HCT116 (cell line): ENCODE measurements at regions not wholly inside any gene's neighbourhood (a gene's known extent, or its start where the extent isn't known, plus 50 kb on each side); places are given as distances from the start of the nearest gene placed in this dataset.

Source experiments
- ATAC-seq: fragments of 200-7000 bp; cut with Tn5 transposase; 2 replicates; pipeline ENCODE4 v1.9.1; 2020; ENCODE audit warnings: mild to moderate bottlenecking, moderate library complexity
- BruUV-seq: library from RNA; stranded (reverse); fragments of 400-500 nt; replicated peaks from 2 replicates; lab custom pipeline; 2021; lab: Mats Ljungman, UMichigan
- CTCF ChIA-PET: fragments of 300-600 bp; sonication (Branson Sonifier 250); formaldehyde crosslinking; loops from one replicate; lab custom pipeline; 2021; ENCODE audit warnings: antibody characterized with exemption; lab: Charles Lee
- POLR2A ChIA-PET: fragments of 300-600, 350-600 bp; sonication (Branson Sonifier 250); formaldehyde crosslinking; loops from one replicate; lab custom pipeline; 2021; ENCODE audit warnings: antibody characterized with exemption; lab: Charles Lee
- RAD21 ChIA-PET, 2 experiments: fragments of 300-600 bp; sonication (Branson Sonifier 250); formaldehyde crosslinking; loops; one replicate each; lab custom pipeline; 2023; ENCODE audit warnings: low total read pairs in 2 of 2; ENCODE audit not compliant: uncharacterized antibody in 2 of 2, unreplicated experiment in 2 of 2, low non-redundant PET in 1 of 2; lab: Charles Lee
- DNase-seq: peaks from one replicate; pipeline ENCODE4 v3.0.0-alpha.2; 2010; ENCODE audit warnings: low read depth, low spot score
- H2AFZ ChIP-seq: fragments of 200-600 bp; shearing (Covaris generic), sonication (generic); 2 replicates; pipeline ENCODE4 v1.6.1; 2017; ENCODE audit warnings: low read depth, mixed run types, mixed read lengths, antibody characterized with exemption, low read length; ENCODE audit not compliant: poor library complexity, severe bottlenecking
- H3K27ac ChIP-seq: 2 replicates; pipeline ENCODE4 v1.5.1; 2012; ENCODE audit warnings: low read depth, low read length
- H3K27me3 ChIP-seq: fragments of 200-600 bp; sonication (generic); 2 replicates; pipeline ENCODE4 v1.6.1; 2016; ENCODE audit warnings: mixed run types, low read length, mixed read lengths; ENCODE audit not compliant: insufficient read depth
- H3K36me3 ChIP-seq, 2 experiments: fragments of 200-500 bp in 1 of 2; fragments of 200-600 bp in 1 of 2; sonication (Bioruptor generic) in 1 of 2; sonication (generic) in 1 of 2; 2 replicates each; pipeline versions ENCODE4 v1.5.1 to v1.6.1; 2014 to 2016; ENCODE audit warnings: low read length in 2 of 2, inconsistent platforms in 1 of 2, mixed read lengths in 1 of 2, mixed run types in 1 of 2; ENCODE audit not compliant: insufficient read depth in 2 of 2, control insufficient read depth in 1 of 2
- H3K4me1 ChIP-seq, 2 experiments: fragments of 200-600 bp in 1 of 2; sonication (generic) in 1 of 2; 2 replicates each; pipeline versions ENCODE4 v1.5.1 to v1.6.1; 2012 to 2017; ENCODE audit warnings: low read length in 2 of 2, inconsistent platforms in 1 of 2, mild to moderate bottlenecking in 1 of 2, mixed read lengths in 1 of 2, mixed run types in 1 of 2, moderate library complexity in 1 of 2; ENCODE audit not compliant: insufficient read depth in 2 of 2, control insufficient read depth in 1 of 2
- H3K4me2 ChIP-seq: fragments of 200-600 bp; sonication (generic); 2 replicates; pipeline ENCODE4 v1.6.1; 2017; ENCODE audit warnings: mixed run types, low read length, mixed read lengths
- H3K4me3 ChIP-seq, 2 experiments: fragments of 200-600 bp in 1 of 2; sonication (generic) in 1 of 2; replicated peaks in 1 of 2; 2 replicates each; pipeline ENCODE4 v1.5.1; 2011 to 2016; ENCODE audit warnings: low read length in 2 of 2, control low read depth in 1 of 2, low read depth in 1 of 2, mild to moderate bottlenecking in 1 of 2, mixed read lengths in 1 of 2, mixed run types in 1 of 2
- H3K79me2 ChIP-seq: fragments of 200-600 bp; sonication (generic); 2 replicates; pipeline ENCODE4 v1.6.1; 2017; ENCODE audit warnings: mild to moderate bottlenecking, mixed run types, low read length, moderate library complexity, mixed read lengths; ENCODE audit not compliant: insufficient read depth
- H3K9ac ChIP-seq: fragments of 200-600 bp; sonication (generic); 2 replicates; pipeline ENCODE4 v1.6.1; 2016; ENCODE audit warnings: low read length, mixed read lengths
- H3K9me2 ChIP-seq: fragments of 200-600 bp; sonication (generic), shearing (Covaris generic); 2 replicates; pipeline ENCODE4 v1.6.1; 2017; ENCODE audit warnings: mixed run types, mild to moderate bottlenecking, moderate library complexity; ENCODE audit not compliant: insufficient read depth
- H3K9me3 ChIP-seq, 2 experiments: fragments of 200-500 bp in 1 of 2; fragments of 200-600 bp in 1 of 2; sonication (Bioruptor generic) in 1 of 2; sonication (generic) in 1 of 2; 2 replicates each; pipeline ENCODE4 v1.6.1; 2014 to 2017; ENCODE audit warnings: low read length in 2 of 2, mixed read lengths in 2 of 2, inconsistent platforms in 1 of 2, low read depth in 1 of 2, mild to moderate bottlenecking in 1 of 2, mixed run types in 1 of 2, moderate library complexity in 1 of 2; ENCODE audit not compliant: control insufficient read depth in 1 of 2, insufficient read depth in 1 of 2
- H4K20me1 ChIP-seq: fragments of 200-600 bp; sonication (generic), shearing (Covaris generic); 2 replicates; pipeline ENCODE4 v1.6.1; 2017; ENCODE audit warnings: mixed run types, mild to moderate bottlenecking, moderate library complexity; ENCODE audit not compliant: insufficient read depth
- EZH2 ChIP-seq: fragments of 200-600 bp; sonication (generic); IDR thresholded peaks from 2 replicates; pipeline ENCODE4 v1.6.1; 2017; ENCODE audit warnings: antibody characterized with exemption, mixed run types
- POLR2A ChIP-seq: IDR thresholded peaks from 2 replicates; pipeline ENCODE4 v1.7.0; 2011; ENCODE audit warnings: borderline replicate concordance; ENCODE audit not compliant: insufficient read depth, insufficient read length; ENCODE audit errors: extremely low read depth
- SIN3A ChIP-seq: IDR thresholded peaks from 2 replicates; pipeline ENCODE4 v1.6.1; 2012; ENCODE audit warnings: low read depth
- YY1 ChIP-seq: IDR thresholded peaks from 2 replicates; pipeline ENCODE4 v1.6.1; 2011; ENCODE audit warnings: low read length, low read depth, moderate library complexity, mild to moderate bottlenecking; ENCODE audit not compliant: insufficient replicate concordance; ENCODE audit errors: extremely low read depth
- ZFX ChIP-seq: fragments of 450-650 bp; IDR thresholded peaks from 2 replicates; pipeline ENCODE4 v1.6.1; 2017
- intact Hi-C: fragments of 100-400 bp; cut with micrococcal nuclease; formaldehyde crosslinking; loops from 2 replicates; pipeline ENCODE4 v1.10.0; 2022
- TF ChIP-seq, protein P1 (sequence below): IDR thresholded peaks from 2 replicates; pipeline ENCODE4 v1.6.1; 2012
- TF ChIP-seq, protein P2 (sequence below): IDR thresholded peaks from 2 replicates; pipeline ENCODE4 v1.6.1; 2011; ENCODE audit warnings: mild to moderate bottlenecking, low read length, moderate library complexity; ENCODE audit not compliant: insufficient replicate concordance; ENCODE audit errors: extremely low read depth
- TF ChIP-seq, protein P3 (sequence below): IDR thresholded peaks from 2 replicates; pipeline ENCODE4 v1.6.1; 2012

DNA sequence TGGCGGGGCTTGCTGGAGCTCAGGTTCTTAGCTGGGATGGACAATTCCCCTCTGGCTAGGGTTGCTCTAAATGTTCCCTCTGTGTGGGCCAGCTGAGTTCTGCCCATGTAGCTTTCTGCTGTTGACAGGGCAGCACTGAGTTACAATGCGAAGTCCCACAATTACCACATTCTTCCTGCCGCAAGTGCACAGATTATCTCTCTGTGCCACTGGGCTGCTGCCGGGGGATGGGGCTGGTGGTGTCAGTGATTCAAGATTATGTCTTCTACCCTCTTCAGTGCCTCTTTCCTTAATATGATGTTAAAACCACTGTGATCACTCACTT lies 708.1 kb downstream of the SLC4A3 start:
- no peak overlapping the region for H3K4me3 ChIP-seq
- no peaks in the 10 kb centered on the region for H3K4me1 ChIP-seq
- intact Hi-C loops, result no loop called here
- TF ChIP-seq, protein P1, sequence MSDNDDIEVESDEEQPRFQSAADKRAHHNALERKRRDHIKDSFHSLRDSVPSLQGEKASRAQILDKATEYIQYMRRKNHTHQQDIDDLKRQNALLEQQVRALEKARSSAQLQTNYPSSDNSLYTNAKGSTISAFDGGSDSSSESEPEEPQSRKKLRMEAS, result no peak
- TF ChIP-seq POLR2A (no peak), EZH2 (no peak)
- TF ChIP-seq, protein P2, sequence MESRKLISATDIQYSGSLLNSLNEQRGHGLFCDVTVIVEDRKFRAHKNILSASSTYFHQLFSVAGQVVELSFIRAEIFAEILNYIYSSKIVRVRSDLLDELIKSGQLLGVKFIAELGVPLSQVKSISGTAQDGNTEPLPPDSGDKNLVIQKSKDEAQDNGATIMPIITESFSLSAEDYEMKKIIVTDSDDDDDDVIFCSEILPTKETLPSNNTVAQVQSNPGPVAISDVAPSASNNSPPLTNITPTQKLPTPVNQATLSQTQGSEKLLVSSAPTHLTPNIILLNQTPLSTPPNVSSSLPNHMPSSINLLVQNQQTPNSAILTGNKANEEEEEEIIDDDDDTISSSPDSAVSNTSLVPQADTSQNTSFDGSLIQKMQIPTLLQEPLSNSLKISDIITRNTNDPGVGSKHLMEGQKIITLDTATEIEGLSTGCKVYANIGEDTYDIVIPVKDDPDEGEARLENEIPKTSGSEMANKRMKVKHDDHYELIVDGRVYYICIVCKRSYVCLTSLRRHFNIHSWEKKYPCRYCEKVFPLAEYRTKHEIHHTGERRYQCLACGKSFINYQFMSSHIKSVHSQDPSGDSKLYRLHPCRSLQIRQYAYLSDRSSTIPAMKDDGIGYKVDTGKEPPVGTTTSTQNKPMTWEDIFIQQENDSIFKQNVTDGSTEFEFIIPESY, result no peak
- TF ChIP-seq, protein P3, sequence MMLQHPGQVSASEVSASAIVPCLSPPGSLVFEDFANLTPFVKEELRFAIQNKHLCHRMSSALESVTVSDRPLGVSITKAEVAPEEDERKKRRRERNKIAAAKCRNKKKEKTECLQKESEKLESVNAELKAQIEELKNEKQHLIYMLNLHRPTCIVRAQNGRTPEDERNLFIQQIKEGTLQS, result no peak
- H3K27me3 ChIP-seq, result no peaks in the 10 kb centered on the region
- H2AFZ ChIP-seq, result no peak overlapping the region
- no TSS peak for BruUV-seq
- H3K79me2 ChIP-seq, result no peaks in the 10 kb centered on the region
- H3K4me2 ChIP-seq, result no peak overlapping the region
- ChIA-PET RAD21 (no interaction called here), CTCF (no interaction called here), POLR2A (no interaction called here)
- H3K9me3 ChIP-seq, result no peaks in the 10 kb centered on the region
- H4K20me1 ChIP-seq, result no peaks in the 10 kb centered on the region
- H3K9ac ChIP-seq, result no peak overlapping the region
- DNase-seq (no peak), ATAC-seq (no peak)
- H3K27ac ChIP-seq, result no peak overlapping the region
- H3K9me2 ChIP-seq, result no peaks in the 10 kb centered on the region
- no peaks in the 10 kb centered on the region for H3K36me3 ChIP-seq

DNA sequence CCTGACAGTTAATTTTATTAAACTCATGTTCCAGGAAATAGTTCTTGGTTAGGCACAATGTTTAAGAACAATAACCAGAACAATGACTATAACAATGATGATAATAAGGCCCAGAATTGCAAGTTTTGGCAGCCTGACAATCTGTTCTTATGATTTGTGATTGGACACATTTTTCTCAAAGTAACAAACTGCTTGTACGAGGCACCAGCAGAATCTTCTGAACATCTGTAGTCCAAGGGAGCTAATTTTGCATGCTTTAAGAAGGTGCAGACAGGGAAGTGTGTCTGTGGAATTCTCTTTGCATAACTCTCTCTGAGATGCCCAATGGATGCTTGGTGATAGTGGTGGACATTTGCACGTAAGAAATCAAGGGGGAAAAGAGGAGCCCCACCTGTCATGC lies 709.3 kb downstream of the SLC4A3 start:
- Histone ChIP-seq H3K9ac (no peak overlapping the region), H2AFZ (no peak overlapping the region), H3K27me3 (no peaks in the 10 kb centered on the region), H3K4me3 (no peak overlapping the region), H4K20me1 (no peaks in the 10 kb centered on the region), H3K4me1 (no peaks in the 10 kb centered on the region), H3K79me2 (no peaks in the 10 kb centered on the region), H3K9me2 (no peaks in the 10 kb centered on the region), H3K27ac (no peak overlapping the region), H3K9me3 (no peaks in the 10 kb centered on the region), H3K4me2 (no peak overlapping the region), H3K36me3 (no peaks in the 10 kb centered on the region)
- ChIA-PET POLR2A (no interaction called here), RAD21 (no interaction called here), CTCF (no interaction called here)
- intact Hi-C loops, result no loop called here
- DNase-seq, result no peak
- no peak for ATAC-seq
- TF ChIP-seq YY1, result no peak
- TF ChIP-seq SIN3A, result no peak
- TF ChIP-seq ZFX, result no peak
- no TSS peak for BruUV-seq
